ENCODE measurements at regions not wholly inside any gene's neighbourhood (a gene's known extent, or its start where the extent isn't known, plus 50 kb on each side); places are given as distances from the start of the nearest gene placed in this dataset.

- TF ChIP-seq CTCF (IDR thresholded peaks at IDR 0.05; ENCODE audit: insufficient read depth, low read length, poor library complexity, severe bottlenecking) = no peak
- TF ChIP-seq EZH2phosphoT487 (conservative IDR thresholded peaks at IDR 0.05; ENCODE audit: low read length) = no peak
Measured at GRCh38 chr12:61452076-61452475, 808.1 kb upstream of the USP15 start.
